ENCODE measurements at regions not wholly inside any gene's neighbourhood (a gene's known extent, or its start where the extent isn't known, plus 50 kb on each side); places are given as distances from the start of the nearest gene placed in this dataset.

- DNase-seq = no peak
These were observed 286.4 kb downstream of the HACE1 start for GRCh38 chr6:104573350-104573749.

DNA sequence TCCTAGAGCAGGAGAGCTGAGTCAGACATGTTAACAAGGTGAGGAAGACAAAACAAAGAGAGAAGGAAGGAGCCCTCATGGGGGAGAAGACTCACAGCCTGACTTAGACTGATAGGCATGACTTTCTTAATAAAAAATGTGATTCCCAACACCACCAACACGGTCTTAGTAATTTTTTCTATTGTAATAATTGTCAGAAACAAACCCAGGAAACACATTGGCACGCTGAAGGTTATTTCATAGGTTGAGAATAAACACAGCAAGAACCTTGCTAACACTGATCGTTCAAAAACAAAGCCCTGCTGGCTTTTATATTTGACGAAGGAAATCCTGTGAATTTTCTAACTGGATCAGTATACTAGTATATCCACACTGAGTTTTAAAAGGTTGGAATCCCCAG lies 286.8 kb downstream of the HACE1 start:
- no peak for DNase-seq

DNA sequence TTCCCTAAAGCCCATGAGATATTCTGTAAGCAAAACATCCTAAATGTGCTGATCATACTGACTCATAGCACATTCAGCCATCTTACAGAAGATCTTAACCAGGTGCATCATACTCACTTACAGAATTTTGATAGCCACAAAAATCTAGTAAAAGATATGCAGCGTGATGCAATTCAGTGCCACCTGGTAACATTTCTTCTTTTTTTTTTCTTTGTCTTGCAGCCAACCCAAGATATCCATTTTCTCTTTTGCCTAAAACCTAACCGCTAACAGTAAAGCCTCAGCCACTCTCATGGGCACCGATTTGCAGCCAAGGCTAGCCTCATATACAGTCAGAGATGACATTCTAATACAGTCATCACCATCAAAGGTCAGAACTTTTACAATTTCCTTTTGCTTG lies 293.3 kb downstream of the HACE1 start:
- no peak for DNase-seq

DNA sequence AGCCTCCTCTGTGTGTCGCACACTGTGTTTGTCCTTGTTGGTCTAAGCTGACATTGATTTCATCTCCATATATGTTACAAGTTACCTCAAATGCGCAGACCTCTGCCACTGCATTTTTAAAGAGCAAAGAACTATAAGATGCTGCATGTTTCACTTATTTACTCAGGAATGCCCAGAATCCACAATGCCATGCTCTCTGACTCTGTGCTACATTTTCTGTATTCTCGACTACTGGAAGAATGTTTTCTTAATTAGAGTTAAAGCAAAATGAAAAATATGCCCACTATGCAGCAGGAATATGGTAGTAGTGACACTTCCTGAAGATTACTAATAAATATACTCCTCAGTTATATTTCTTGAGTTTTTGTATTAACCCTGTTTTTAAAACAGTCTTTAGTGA lies 296.4 kb downstream of the HACE1 start:
- DNase-seq = no peak

DNA sequence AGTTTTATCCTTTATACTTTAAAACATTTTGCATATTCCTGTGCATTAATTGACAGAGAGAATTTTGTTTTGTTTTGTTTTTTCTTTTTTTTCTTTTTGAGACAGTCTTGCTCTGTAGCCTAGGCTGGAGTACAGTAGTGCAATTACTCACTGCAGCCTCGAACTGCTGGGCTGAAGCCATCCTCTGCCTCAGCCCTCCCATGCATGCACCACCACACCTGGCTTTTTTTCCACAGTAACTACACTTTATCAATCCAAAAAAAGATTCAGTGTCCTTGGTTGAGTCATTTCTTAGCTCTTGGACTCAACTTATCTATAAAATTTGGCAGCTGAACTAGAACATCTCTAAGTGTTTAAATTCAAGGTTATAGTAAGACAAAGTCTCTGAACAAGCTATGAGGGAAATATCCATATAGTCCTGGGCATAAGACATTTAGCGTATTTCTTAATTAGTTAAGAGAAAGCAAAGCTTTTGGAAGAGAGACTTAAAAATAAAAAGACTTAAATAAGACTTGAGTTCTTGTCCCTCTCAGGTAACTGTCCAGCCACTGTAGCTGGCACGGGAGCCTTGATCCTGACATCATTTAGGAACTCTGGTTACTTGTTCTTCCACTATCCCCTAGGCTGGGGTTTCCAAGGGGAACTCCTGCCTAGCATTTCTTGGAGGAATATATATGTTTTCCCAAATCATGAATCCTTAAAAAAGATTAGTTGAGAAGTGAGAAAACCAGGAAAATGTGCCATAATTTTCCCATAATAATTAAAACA lies 300.1 kb downstream of the HACE1 start:
- DNase-seq = no peak

DNA sequence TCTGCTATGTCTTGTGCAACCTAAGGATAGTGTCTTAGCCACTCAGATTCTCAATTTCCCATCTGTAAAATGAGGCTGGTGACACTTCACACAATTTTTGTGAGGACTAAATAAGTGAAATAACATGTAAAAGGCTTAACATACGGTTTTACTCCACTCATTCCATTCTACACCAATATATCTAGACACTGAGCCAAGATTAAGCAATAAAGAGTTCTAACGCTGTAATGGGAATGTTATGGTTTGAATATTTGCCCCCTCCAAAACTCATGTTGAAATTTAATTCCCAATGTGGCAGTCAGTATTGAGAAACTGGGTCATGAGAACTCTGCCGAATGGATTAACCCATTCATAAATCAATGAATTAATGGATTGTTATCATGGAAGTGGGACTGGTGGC lies 301.0 kb downstream of the HACE1 start:
- no peak for DNase-seq

- no peak for DNase-seq
These were observed 311.4 kb downstream of the HACE1 start for GRCh38 chr6:104548297-104548696.

DNA sequence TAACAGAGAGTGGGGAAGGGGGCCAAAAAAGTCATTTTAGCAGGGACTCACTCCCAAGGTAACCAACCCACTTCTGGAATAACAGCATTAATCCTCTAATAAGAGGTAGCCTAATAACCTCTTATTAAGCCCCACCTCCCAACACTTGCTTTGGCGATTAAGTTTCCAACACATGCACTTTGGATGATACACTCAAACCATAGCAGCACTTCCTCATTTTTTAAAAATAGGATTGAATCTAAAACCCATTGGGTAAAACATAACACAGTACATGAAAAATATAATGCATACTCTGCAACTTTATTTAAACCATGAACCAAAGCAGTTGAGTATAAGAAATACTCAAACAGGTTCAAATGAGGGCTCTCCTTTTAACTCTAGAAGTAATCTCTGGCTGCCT lies 318.3 kb downstream of the HACE1 start:
- DNase-seq = peak in 2 of 4 experiments; percentile 30 to 46

DNA sequence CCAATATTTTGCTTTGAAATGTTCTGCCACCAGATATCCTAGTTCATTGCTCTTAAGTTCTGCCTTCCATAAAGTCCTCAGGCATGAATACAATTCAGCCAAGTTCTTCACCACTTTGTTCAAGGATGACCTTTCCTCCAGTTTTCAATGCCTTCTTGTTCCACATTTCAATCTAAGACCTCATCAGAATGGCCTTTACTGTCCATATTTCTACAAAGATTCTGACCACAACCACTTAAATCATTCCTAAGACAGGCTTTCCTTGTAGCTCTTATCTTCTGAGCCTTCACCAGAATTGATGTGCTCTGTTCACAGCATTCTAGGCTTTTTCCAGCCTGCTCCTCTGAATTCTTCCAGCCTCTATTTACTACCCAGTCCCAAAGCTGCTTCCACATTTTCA lies 319.0 kb downstream of the HACE1 start:
- peak in 1 of 4 experiments; percentile 13 for DNase-seq

GRCh38 chr6:104539173-104539572 lies 320.5 kb downstream of the HACE1 start:
- no peak for DNase-seq

DNA sequence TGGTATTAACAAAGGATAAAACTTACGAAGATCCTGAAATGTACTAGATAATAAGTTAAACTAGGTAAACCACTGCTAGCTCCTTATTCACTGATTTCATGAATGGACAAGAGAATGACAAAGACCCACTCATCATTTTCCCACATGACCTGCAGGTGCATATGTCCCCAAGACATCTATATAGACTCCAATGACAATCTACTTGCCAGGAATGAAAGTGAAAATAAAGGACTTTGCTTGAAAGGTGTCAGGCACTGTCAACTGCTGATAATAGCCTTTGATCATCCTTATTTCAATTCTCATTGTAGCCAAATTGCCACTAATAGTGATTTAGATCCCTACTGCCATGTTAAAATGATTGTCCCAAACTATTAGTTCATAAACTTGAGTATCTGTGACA lies 321.8 kb downstream of the HACE1 start:
- DNase-seq = no peak

DNA sequence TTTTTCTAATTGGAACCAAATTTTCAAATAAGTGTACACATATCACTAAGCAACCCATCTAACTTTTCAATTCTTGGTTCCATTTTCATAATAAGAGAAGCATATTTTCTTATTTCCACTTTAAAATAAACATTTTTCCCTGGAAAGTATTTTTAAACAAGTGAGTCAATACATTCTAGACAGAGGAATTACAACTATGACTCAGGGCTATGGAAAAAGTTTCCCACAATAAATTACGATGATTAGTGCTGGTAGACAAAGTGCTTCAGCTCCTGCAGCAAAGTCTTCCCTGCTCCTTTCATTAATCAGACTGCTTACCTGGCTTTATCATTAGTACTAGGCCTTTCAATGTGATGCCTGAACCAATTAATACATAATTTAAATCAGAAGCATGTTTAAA lies 322.5 kb downstream of the HACE1 start:
- DNase-seq = no peak

- peak; percentile 17 to 60 (median 38) for DNase-seq
These were observed 327.3 kb downstream of the HACE1 start for GRCh38 chr6:104532462-104532861.

- DNase-seq = peak in 2 of 4 experiments; percentile 45 to 55
These were observed 328.1 kb downstream of the HACE1 start for GRCh38 chr6:104531646-104532045.

- DNase-seq = peak in 3 of 4 experiments; percentile 14 to 47 (median 46)
These were observed 331.8 kb downstream of the HACE1 start for GRCh38 chr6:104527761-104528415.

GRCh38 chr6:104527311-104527710 lies 332.4 kb downstream of the HACE1 start:
- DNase-seq = peak; percentile 59 to 78 (median 72)

DNA sequence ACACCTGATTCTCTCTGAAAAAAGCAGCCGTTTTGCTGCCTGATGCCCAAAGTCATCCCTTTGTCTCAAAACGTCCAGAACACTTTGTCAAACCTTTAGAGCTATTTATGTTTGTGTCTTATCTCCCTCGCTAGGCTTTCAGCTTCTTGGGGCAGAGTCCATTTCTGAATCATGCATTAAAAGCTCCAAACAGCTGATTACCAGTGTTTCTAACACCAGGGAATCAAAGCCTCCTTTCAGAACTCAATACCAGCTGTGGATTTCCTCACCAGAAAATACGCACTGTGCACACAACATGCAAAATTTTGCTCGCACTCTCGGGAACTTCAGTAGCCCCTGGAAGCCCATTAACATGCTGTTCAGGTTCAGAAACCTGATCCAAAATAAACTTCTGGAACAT lies 333.3 kb downstream of the HACE1 start:
- no peak for DNase-seq

- DNase-seq = peak; percentile 85 to 92 (median 88)
These were observed 333.9 kb downstream of the HACE1 start for GRCh38 chr6:104525677-104526322.

- DNase-seq = peak; percentile 49 to 69 (median 68)
These were observed 337.2 kb downstream of the HACE1 start for GRCh38 chr6:104522533-104522932.

DNA sequence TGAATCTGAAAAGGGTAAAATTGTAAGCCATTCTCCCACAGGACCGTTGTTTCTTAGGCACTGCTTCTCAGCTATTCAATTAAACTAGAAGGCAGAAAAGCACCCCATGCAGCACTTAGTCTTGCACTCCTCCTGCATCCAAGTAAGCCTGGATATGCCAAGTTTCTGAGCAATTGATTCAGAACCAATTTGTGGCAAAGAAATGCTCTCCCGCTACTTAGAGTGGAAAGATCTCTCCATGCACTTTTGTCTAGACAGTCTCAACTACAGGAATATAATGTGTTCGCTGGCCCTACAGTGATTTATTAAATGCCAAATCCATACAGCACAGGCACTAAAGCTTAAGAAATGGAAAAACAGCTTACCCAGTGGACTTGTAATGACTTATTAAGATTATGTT lies 338.5 kb downstream of the HACE1 start:
- DNase-seq = no peak

GRCh38 chr6:104519566-104519965 lies 340.2 kb downstream of the HACE1 start:
- DNase-seq = peak in 1 of 4 experiments; percentile 7

GRCh38 chr6:104509355-104509754 lies 350.4 kb downstream of the HACE1 start:
- DNase-seq = no peak

DNA sequence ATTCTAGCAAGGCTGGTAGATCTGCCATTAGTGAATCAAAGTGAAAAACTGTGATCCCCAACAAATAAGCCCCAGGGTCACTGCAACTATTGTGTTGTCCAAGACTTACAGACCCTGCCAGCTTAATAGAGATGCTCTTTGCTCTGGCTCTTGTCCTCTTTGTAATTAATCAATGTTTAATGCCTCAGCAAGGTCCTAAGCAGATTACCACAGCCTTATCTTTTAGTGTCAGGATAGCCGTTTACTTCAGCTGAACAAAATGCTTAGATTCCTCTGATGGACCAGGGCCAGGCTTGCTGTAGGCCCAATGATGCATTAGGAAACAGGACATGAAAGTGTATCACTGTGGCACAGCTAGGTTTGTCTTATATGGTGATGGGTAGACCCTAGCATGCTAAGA lies 353.3 kb downstream of the HACE1 start:
- DNase-seq = no peak

DNA sequence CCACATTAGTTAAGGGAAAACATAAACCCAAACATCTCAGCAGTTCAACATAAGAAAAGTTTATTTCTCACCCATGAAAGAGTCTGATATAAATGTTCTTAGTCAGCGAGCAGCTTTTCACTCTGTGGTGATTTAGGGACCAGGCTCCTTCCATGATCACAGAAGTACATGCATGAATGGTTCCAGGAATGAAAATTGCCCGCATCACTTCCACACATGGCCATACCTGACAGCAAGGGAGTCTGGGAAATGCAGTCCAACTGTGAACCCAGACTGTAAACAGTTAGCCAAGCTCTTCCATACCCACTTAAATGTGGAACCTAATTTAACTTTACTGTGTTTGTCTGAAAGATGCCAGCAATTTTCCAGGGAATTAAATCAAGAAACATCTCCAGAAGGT lies 353.9 kb downstream of the HACE1 start:
- DNase-seq = no peak
